ENCODE measurements at regions not wholly inside any gene's neighbourhood (a gene's known extent, or its start where the extent isn't known, plus 50 kb on each side); places are given as distances from the start of the nearest gene placed in this dataset.

DNA sequence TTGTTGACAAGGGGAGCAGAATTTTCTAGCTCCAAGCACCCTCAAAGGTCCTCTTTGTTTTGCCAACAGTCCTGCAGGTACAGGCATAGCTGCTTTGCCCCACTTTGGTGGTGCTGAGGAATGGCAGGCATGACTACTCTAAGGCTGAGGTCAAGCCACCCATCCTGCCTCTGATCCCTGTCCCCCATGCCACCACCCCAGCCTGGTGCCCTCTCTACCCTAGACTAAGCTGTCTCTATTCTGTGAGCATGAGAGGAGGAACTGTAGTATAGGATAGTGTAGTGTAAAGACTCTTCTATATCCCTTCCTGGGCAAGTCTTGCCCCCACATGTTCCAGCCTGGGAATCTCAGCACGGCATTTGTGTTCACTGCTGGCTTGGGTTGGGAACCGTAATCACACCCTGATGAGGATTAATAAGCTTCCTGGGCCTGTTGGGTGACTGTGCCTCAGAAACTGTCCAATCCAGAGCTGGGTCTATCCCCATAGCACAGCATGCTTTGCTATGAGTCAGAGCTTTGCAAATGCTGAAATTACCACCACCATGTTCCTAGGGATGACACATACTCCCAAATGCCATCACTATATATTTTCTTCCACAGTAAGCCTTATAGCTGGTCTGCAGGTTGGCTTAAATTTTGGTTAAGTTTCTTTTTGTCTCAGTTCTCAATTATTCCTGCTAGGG is 105.7 kb upstream of the PPP2R5A start:
- ATAC-seq (no peak), DNase-seq (ENCODE audit: low spot score) (no peak)
- Histone ChIP-seq H3K9me2 (ENCODE audit: insufficient read depth) (no peaks in the 10 kb centered on the region), H3K4me2 (no peak overlapping the region), H3K27me3 (ENCODE audit: insufficient read depth) (no peaks in the 10 kb centered on the region), H2AFZ (no peak overlapping the region), H3K36me3 (ENCODE audit: insufficient read depth) (no peaks in the 10 kb centered on the region), H3K27ac (ENCODE audit: low read depth) (no peak overlapping the region), H4K20me1 (replicated peaks; ENCODE audit: insufficient read depth) (no peaks in the 10 kb centered on the region), H3F3A (replicated peaks; ENCODE audit: low read depth) (no peaks in the 10 kb centered on the region), H3K79me2 (replicated peaks; ENCODE audit: insufficient read depth) (no peaks in the 10 kb centered on the region), H3K4me1 (ENCODE audit: insufficient read depth) (no peaks in the 10 kb centered on the region), H3K4me3 (no peak overlapping the region)
- H3K36me3 Mint-ChIP-seq (ENCODE audit: low read depth) = no peaks in the 10 kb centered on the region
- no peak for TF ChIP-seq STAT1 (IDR thresholded peaks at IDR 0.05; ENCODE audit: unreplicated experiment)
- TF ChIP-seq REST (IDR thresholded peaks at IDR 0.05; ENCODE audit: unreplicated experiment) = no peak
- TF ChIP-seq, protein P1, sequence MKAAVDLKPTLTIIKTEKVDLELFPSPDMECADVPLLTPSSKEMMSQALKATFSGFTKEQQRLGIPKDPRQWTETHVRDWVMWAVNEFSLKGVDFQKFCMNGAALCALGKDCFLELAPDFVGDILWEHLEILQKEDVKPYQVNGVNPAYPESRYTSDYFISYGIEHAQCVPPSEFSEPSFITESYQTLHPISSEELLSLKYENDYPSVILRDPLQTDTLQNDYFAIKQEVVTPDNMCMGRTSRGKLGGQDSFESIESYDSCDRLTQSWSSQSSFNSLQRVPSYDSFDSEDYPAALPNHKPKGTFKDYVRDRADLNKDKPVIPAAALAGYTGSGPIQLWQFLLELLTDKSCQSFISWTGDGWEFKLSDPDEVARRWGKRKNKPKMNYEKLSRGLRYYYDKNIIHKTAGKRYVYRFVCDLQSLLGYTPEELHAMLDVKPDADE (IDR thresholded peaks at IDR 0.05) = no peak
- TF ChIP-seq EZH2phosphoT487 (IDR thresholded peaks at IDR 0.05; ENCODE audit: unreplicated experiment) = no peak
- no peak for TF ChIP-seq JUNB (IDR thresholded peaks at IDR 0.05; ENCODE audit: unreplicated experiment)
- TF ChIP-seq ZNF331 (CRISPR knock-in tag; IDR thresholded peaks at IDR 0.05; ENCODE audit: low read depth) = no peak
- no peak for TF ChIP-seq ZNF114 (CRISPR knock-in tag; IDR thresholded peaks at IDR 0.05)
- TF ChIP-seq POLR2AphosphoS5 (IDR thresholded peaks at IDR 0.05; ENCODE audit: low read depth) = no peak
- no peak for TF ChIP-seq CREB1 (CRISPR knock-in tag; IDR thresholded peaks at IDR 0.05; ENCODE audit: low read depth)
- no peak for TF ChIP-seq ZNF462 (CRISPR knock-in tag; IDR thresholded peaks at IDR 0.05)
- no peak for TF ChIP-seq EZH2 (IDR thresholded peaks at IDR 0.05; ENCODE audit: low read depth, unreplicated experiment)
- no peak for TF ChIP-seq NANOG (IDR thresholded peaks at IDR 0.05; ENCODE audit: borderline replicate concordance)
- TF ChIP-seq, protein P2, sequence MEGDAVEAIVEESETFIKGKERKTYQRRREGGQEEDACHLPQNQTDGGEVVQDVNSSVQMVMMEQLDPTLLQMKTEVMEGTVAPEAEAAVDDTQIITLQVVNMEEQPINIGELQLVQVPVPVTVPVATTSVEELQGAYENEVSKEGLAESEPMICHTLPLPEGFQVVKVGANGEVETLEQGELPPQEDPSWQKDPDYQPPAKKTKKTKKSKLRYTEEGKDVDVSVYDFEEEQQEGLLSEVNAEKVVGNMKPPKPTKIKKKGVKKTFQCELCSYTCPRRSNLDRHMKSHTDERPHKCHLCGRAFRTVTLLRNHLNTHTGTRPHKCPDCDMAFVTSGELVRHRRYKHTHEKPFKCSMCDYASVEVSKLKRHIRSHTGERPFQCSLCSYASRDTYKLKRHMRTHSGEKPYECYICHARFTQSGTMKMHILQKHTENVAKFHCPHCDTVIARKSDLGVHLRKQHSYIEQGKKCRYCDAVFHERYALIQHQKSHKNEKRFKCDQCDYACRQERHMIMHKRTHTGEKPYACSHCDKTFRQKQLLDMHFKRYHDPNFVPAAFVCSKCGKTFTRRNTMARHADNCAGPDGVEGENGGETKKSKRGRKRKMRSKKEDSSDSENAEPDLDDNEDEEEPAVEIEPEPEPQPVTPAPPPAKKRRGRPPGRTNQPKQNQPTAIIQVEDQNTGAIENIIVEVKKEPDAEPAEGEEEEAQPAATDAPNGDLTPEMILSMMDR (conservative IDR thresholded peaks at IDR 0.05; ENCODE audit: low read depth in 2 of 2) = no peak
- H3K27ac Mint-ChIP-seq = no peak overlapping the region
- H3K4me3 Mint-ChIP-seq = no peak overlapping the region
- H3K4me1 Mint-ChIP-seq = no peaks in the 10 kb centered on the region
- H3K27me3 Mint-ChIP-seq (ENCODE audit: insufficient read depth, low read depth, poor library complexity) = peaks cover 2% of the 10 kb centered on the region
- no peaks in the 10 kb centered on the region; the same call in 2 of the 3 replicates for H3K9me3 Mint-ChIP-seq
